ENCODE measurements at regions not wholly inside any gene's neighbourhood (a gene's known extent, or its start where the extent isn't known, plus 50 kb on each side); places are given as distances from the start of the nearest gene placed in this dataset.

GRCh38 chr10:84848967-84849366 lies 520.6 kb downstream of the CCSER2 start:
- Histone ChIP-seq H3K36me3 (ENCODE audit: control insufficient read depth in 2 of 3, insufficient read depth in 3 of 3, low read length in 3 of 3) (no peaks in the 10 kb centered on the region), H3K4me1 (ENCODE audit: control insufficient read depth in 2 of 3, insufficient read depth in 2 of 3, low read depth in 1 of 3, low read length in 3 of 3) (no peaks in the 10 kb centered on the region), H3K4me3 (ENCODE audit: low read length in 3 of 3) (no peak overlapping the region), H3K27me3 (ENCODE audit: control insufficient read depth, insufficient read depth, low read length) (no peaks in the 10 kb centered on the region), H3K9ac (ENCODE audit: low read length in 3 of 3) (no peak overlapping the region), H3K27ac (ENCODE audit: low read depth in 2 of 2, low read length in 2 of 2) (no peak overlapping the region), H3K9me3 (ENCODE audit: control insufficient read depth in 2 of 3, insufficient read depth in 1 of 3, low read length in 3 of 3) (no peaks in the 10 kb centered on the region)
- FAIRE-seq: no peak
- intact Hi-C loops (cut with DNase I): no loop called here
- no peak for TF ChIP-seq CTCF (IDR thresholded peaks at IDR 0.05; ENCODE audit: borderline replicate concordance, extremely low read depth, insufficient read depth)
- no peak for DNase-seq

GRCh38 chr10:84850826-84851225 lies 522.4 kb downstream of the CCSER2 start:
- Histone ChIP-seq H3K27me3 (ENCODE audit: control insufficient read depth, insufficient read depth, low read length) (no peaks in the 10 kb centered on the region), H3K4me3 (ENCODE audit: low read length in 3 of 3) (no peak overlapping the region), H3K27ac (ENCODE audit: low read depth in 2 of 2, low read length in 2 of 2) (no peak overlapping the region), H3K36me3 (ENCODE audit: control insufficient read depth in 2 of 3, insufficient read depth in 3 of 3, low read length in 3 of 3) (no peaks in the 10 kb centered on the region), H3K9me3 (ENCODE audit: control insufficient read depth in 2 of 3, insufficient read depth in 1 of 3, low read length in 3 of 3) (no peaks in the 10 kb centered on the region), H3K9ac (ENCODE audit: low read length in 3 of 3) (no peak overlapping the region), H3K4me1 (ENCODE audit: control insufficient read depth in 2 of 3, insufficient read depth in 2 of 3, low read depth in 1 of 3, low read length in 3 of 3) (no peaks in the 10 kb centered on the region)
- DNase-seq (no peak), FAIRE-seq (no peak)
- intact Hi-C loops (cut with DNase I): no loop called here
- no peak for TF ChIP-seq CTCF (IDR thresholded peaks at IDR 0.05; ENCODE audit: borderline replicate concordance, extremely low read depth, insufficient read depth)

- no peak overlapping the region for H3K9ac ChIP-seq (ENCODE audit: low read length in 3 of 3)
- intact Hi-C loops (cut with DNase I): no loop called here
- H3K27me3 ChIP-seq (ENCODE audit: control insufficient read depth, insufficient read depth, low read length): no peaks in the 10 kb centered on the region
- H3K4me1 ChIP-seq (ENCODE audit: control insufficient read depth in 2 of 3, insufficient read depth in 2 of 3, low read depth in 1 of 3, low read length in 3 of 3): no peaks in the 10 kb centered on the region
- DNase-seq (no peak), FAIRE-seq (no peak)
- TF ChIP-seq CTCF (IDR thresholded peaks at IDR 0.05; ENCODE audit: borderline replicate concordance, extremely low read depth, insufficient read depth): no peak
- H3K4me3 ChIP-seq (ENCODE audit: low read length in 3 of 3): no peak overlapping the region
- H3K27ac ChIP-seq (ENCODE audit: low read depth in 2 of 2, low read length in 2 of 2): no peak overlapping the region
- no peaks in the 10 kb centered on the region for H3K36me3 ChIP-seq (ENCODE audit: control insufficient read depth in 2 of 3, insufficient read depth in 3 of 3, low read length in 3 of 3)
- no peaks in the 10 kb centered on the region for H3K9me3 ChIP-seq (ENCODE audit: control insufficient read depth in 2 of 3, insufficient read depth in 1 of 3, low read length in 3 of 3)
These were observed 526.0 kb downstream of the CCSER2 start for GRCh38 chr10:84854439-84854838.

GRCh38 chr10:84860855-84861254 lies 532.5 kb downstream of the CCSER2 start:
- TF ChIP-seq CTCF (IDR thresholded peaks at IDR 0.05; ENCODE audit: borderline replicate concordance, extremely low read depth, insufficient read depth): no peak
- no peak overlapping the region for H3K4me3 ChIP-seq (ENCODE audit: low read length in 3 of 3)
- H3K36me3 ChIP-seq (ENCODE audit: control insufficient read depth in 2 of 3, insufficient read depth in 3 of 3, low read length in 3 of 3): no peaks in the 10 kb centered on the region
- no peak for DNase-seq
- no peaks in the 10 kb centered on the region for H3K9me3 ChIP-seq (ENCODE audit: control insufficient read depth in 2 of 3, insufficient read depth in 1 of 3, low read length in 3 of 3)
- no peak overlapping the region for H3K27ac ChIP-seq (ENCODE audit: low read depth in 2 of 2, low read length in 2 of 2)
- no peak for FAIRE-seq
- intact Hi-C loops (cut with DNase I): no loop called here
- no peaks in the 10 kb centered on the region for H3K4me1 ChIP-seq (ENCODE audit: control insufficient read depth in 2 of 3, insufficient read depth in 2 of 3, low read depth in 1 of 3, low read length in 3 of 3)
- no peak overlapping the region for H3K9ac ChIP-seq (ENCODE audit: low read length in 3 of 3)
- no peaks in the 10 kb centered on the region for H3K27me3 ChIP-seq (ENCODE audit: control insufficient read depth, insufficient read depth, low read length)

All from kidney (tissue), 13 donors.